ENCODE measurements at regions not wholly inside any gene's neighbourhood (a gene's known extent, or its start where the extent isn't known, plus 50 kb on each side); places are given as distances from the start of the nearest gene placed in this dataset.

DNA sequence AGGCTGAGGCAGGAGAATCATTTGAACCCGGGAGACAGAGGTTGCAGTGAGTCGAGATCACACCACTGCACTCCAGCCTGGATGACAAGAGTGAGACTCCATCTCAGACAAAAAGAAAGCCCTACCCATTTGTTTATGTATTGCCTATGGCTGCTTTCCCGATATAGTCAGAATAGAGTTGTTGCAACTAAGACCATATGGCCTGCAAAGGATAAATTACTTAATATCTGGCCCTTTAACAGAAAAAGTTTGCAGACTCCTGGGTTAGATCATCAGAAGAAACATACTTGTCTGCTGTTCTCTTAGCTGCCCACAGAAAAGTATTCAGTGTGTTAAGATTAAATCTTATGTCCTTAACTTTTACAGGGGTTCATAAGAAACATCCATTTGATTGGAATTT, 122.4 kb upstream of the VASH1 start:
- TF ChIP-seq, protein P1, sequence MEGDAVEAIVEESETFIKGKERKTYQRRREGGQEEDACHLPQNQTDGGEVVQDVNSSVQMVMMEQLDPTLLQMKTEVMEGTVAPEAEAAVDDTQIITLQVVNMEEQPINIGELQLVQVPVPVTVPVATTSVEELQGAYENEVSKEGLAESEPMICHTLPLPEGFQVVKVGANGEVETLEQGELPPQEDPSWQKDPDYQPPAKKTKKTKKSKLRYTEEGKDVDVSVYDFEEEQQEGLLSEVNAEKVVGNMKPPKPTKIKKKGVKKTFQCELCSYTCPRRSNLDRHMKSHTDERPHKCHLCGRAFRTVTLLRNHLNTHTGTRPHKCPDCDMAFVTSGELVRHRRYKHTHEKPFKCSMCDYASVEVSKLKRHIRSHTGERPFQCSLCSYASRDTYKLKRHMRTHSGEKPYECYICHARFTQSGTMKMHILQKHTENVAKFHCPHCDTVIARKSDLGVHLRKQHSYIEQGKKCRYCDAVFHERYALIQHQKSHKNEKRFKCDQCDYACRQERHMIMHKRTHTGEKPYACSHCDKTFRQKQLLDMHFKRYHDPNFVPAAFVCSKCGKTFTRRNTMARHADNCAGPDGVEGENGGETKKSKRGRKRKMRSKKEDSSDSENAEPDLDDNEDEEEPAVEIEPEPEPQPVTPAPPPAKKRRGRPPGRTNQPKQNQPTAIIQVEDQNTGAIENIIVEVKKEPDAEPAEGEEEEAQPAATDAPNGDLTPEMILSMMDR (IDR thresholded peaks at IDR 0.05), result no peak
- TF ChIP-seq POLR2A (IDR thresholded peaks at IDR 0.05), result no peak

Data from vagina (tissue), 2 donors.